Adrenal gland (tissue), 5 donors: ENCODE measurements at regions not wholly inside any gene's neighbourhood (a gene's known extent, or its start where the extent isn't known, plus 50 kb on each side); places are given as distances from the start of the nearest gene placed in this dataset.

ENCODE experiments used
- CTCF ChIP-seq, 6 experiments: fragments of 450-650 bp in 4 of 6; fragments of 200-600 bp in 2 of 6; sonication (generic) in 1 of 6; IDR thresholded peaks; 1 replicate in 5 of 6; 2 replicates in 1 of 6; pipeline versions ENCODE4 v1.5.1 to v1.8.0; 2016 to 2021; ENCODE audit warnings: antibody characterized with exemption in 6 of 6, mild to moderate bottlenecking in 2 of 6, moderate library complexity in 1 of 6
- POLR2A ChIP-seq, 2 donors: fragments of 450-650 bp; IDR thresholded peaks; one replicate each; pipeline ENCODE4 v1.6.1; 2017; ENCODE audit warnings: antibody characterized with exemption in 2 of 2, mild to moderate bottlenecking in 2 of 2, moderate library complexity in 1 of 2
- donor health status: DM: no; HTN: no; CAD: no.

DNA sequence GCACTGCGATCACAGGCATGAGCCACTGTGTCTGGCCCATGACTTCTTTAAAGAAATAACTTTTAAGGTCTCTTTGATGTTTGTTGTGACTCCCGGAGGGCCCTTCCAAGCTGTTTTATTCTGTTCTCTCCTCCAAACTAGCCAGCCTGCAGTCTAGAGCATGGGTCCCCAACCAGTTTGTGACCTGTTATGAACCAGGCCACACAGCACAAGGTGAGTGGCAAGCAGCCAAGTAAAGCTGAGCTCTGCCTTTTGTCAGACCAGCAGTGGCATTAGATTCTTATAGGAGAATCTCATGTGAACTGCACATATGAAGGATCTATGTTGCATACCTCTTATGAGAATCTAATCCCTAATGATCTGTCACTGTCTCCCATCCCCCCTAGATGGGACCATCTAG is 223.9 kb upstream of the RGPD4 start:
- TF ChIP-seq CTCF (IDR thresholded peaks at IDR 0.05) (no peak), POLR2A (IDR thresholded peaks at IDR 0.05) (no peak)
